ENCODE measurements at regions not wholly inside any gene's neighbourhood (a gene's known extent, or its start where the extent isn't known, plus 50 kb on each side); places are given as distances from the start of the nearest gene placed in this dataset.

DNA sequence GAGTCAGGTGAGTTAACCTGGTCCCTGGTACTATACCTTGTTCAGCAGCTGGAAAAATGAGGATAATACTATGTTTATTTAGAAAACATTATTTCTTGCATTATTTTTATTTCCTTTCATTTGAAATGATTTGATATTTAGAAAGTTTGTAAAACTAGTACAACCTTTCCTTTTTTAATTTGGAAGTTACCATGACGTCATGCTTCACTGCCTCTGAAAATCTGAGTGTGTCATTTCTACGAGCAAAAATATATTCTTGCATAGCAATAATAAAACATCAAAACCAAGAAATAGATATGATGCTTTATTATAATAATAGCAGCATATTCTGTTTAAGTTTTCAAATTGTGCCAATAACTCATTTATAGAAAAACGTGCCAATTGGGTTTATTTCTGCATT lies 1445.0 kb upstream of the RAG2 start:
- H3K27ac Mint-ChIP-seq, result no peak overlapping the region
- no peak for DNase-seq

DNA sequence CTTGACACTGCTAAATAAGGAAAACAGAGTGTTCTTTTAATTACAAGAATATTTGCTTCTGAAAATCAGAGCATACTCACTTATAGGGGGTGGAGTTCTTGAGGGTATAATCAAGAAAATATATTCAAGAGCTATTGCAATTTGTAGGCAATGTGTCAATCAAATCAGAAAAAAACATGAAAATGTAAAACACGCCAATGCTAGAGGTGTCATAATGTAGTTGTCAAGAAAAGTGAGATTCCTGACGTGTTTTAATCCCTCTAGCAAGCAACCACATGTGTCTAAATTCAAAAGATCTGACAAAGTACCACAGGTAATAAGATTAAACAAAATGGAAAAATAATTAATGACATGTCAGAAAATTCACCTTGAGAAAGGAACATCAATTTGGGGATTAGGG lies 1440.7 kb upstream of the RAG2 start:
- no peaks in the 10 kb centered on the region for H3K9me3 Mint-ChIP-seq
- Histone ChIP-seq H3K27me3 (ENCODE audit: control insufficient read depth, insufficient read depth, low read length, poor library complexity, severe bottlenecking) (no peaks in the 10 kb centered on the region), H3K4me1 (ENCODE audit: control insufficient read depth, insufficient read depth, low read length) (no peaks in the 10 kb centered on the region), H3K9me3 (ENCODE audit: control insufficient read depth, low read length) (no peaks in the 10 kb centered on the region), H3K4me3 (ENCODE audit: low read length) (no peak overlapping the region), H3K27ac (ENCODE audit: low read depth, low read length) (no peak overlapping the region), H3K36me3 (ENCODE audit: control insufficient read depth, insufficient read depth, low read length) (no peaks in the 10 kb centered on the region), H3K9ac (ENCODE audit: extremely low read depth, low read length, poor library complexity, severe bottlenecking) (no peak overlapping the region)
- no peak overlapping the region for H3K4me3 Mint-ChIP-seq
- no peaks in the 10 kb centered on the region for H3K4me1 Mint-ChIP-seq
- H3K27ac Mint-ChIP-seq, result no peak overlapping the region
- 80 to 89% methylated on average over 1 of the region's 2 CpGs for whole genome bisulfite sequencing, 2 experiments (ENCODE audit: insufficient coverage in 1 of 2, insufficient read length in 1 of 2)
- no peak for DNase-seq
- no peaks in the 10 kb centered on the region for H3K27me3 Mint-ChIP-seq (ENCODE audit: insufficient read depth)
- H3K36me3 Mint-ChIP-seq (ENCODE audit: low read depth), result no peaks in the 10 kb centered on the region
- TF ChIP-seq, protein P1, sequence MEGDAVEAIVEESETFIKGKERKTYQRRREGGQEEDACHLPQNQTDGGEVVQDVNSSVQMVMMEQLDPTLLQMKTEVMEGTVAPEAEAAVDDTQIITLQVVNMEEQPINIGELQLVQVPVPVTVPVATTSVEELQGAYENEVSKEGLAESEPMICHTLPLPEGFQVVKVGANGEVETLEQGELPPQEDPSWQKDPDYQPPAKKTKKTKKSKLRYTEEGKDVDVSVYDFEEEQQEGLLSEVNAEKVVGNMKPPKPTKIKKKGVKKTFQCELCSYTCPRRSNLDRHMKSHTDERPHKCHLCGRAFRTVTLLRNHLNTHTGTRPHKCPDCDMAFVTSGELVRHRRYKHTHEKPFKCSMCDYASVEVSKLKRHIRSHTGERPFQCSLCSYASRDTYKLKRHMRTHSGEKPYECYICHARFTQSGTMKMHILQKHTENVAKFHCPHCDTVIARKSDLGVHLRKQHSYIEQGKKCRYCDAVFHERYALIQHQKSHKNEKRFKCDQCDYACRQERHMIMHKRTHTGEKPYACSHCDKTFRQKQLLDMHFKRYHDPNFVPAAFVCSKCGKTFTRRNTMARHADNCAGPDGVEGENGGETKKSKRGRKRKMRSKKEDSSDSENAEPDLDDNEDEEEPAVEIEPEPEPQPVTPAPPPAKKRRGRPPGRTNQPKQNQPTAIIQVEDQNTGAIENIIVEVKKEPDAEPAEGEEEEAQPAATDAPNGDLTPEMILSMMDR (conservative IDR thresholded peaks at IDR 0.05), result no peak

More for the DNA sequence above, 1445.0 kb upstream of the RAG2 start:
- no peak overlapping the region for H3K4me3 Mint-ChIP-seq
- H3K36me3 Mint-ChIP-seq (ENCODE audit: low read depth), result no peaks in the 10 kb centered on the region
- no peaks in the 10 kb centered on the region for H3K4me1 ChIP-seq (ENCODE audit: control insufficient read depth, insufficient read depth, low read length)
- H3K9ac ChIP-seq (ENCODE audit: extremely low read depth, low read length, poor library complexity, severe bottlenecking), result no peak overlapping the region
- H3K27me3 ChIP-seq (ENCODE audit: control insufficient read depth, insufficient read depth, low read length, poor library complexity, severe bottlenecking), result no peaks in the 10 kb centered on the region
- WGBS, 2 experiments (ENCODE audit: insufficient coverage in 1 of 2, insufficient read length in 1 of 2), result 93% methylated on average over 3 of the region's 3 CpGs; no CpG with 5 or more reads in 1 of the 2 experiments
- H3K9me3 ChIP-seq (ENCODE audit: control insufficient read depth, low read length), result no peaks in the 10 kb centered on the region
- TF ChIP-seq, protein P1 (conservative IDR thresholded peaks at IDR 0.05), result no peak
- peaks cover 4% of the 10 kb centered on the region for H3K4me1 Mint-ChIP-seq
- no peak overlapping the region for H3K4me3 ChIP-seq (ENCODE audit: low read length)
- H3K36me3 ChIP-seq (ENCODE audit: control insufficient read depth, insufficient read depth, low read length), result no peaks in the 10 kb centered on the region
- H3K9me3 Mint-ChIP-seq, result no peaks in the 10 kb centered on the region
- no peak overlapping the region for H3K27ac ChIP-seq (ENCODE audit: low read depth, low read length)
- H3K27me3 Mint-ChIP-seq (ENCODE audit: insufficient read depth), result no peaks in the 10 kb centered on the region

DNA sequence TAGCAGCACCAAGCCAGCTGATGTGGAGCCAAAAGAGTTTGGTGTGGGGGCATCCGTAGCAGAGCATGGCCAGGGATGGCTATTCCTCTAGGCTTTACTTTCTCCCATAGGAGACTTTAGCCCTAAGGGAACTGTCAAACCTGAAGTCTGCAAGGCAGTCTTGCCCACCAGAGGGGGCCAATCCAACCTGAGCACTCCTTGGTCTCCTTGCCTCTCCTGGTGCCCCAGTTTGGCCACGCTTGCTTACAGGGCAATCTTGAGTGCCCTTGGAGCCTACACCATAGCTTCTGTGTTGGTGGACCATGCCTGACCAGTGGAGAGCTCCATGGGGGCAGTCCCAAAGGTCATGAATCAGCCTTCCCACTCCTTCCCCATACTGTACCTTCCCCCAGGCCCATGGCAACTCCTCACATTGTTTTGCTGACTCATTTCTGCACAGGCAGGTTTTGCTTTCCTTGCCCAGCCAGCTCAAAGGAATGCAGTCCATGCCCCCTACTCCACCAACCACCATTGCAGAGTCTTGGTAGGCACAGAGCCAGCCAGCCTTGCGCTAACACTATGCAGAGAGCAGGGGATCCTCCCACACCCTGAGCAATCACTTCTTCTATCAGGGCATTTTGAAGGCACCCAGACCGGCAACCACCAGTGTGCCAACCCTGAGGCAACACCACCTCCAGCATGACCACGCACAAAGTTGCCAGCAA lies 1421.2 kb upstream of the RAG2 start:
- Mint-ChIP-seq H3K9me3 (peaks cover 26% of the 10 kb centered on the region), H3K27me3 (ENCODE audit: insufficient read depth) (no peaks in the 10 kb centered on the region), H3K27ac (no peak overlapping the region), H3K4me3 (no peak overlapping the region), H3K4me1 (no peaks in the 10 kb centered on the region), H3K36me3 (ENCODE audit: low read depth) (peaks cover 4% of the 10 kb centered on the region)
- Histone ChIP-seq H3K36me3 (ENCODE audit: control insufficient read depth, insufficient read depth, low read length) (no peaks in the 10 kb centered on the region), H3K4me1 (ENCODE audit: control insufficient read depth, insufficient read depth, low read length) (no peaks in the 10 kb centered on the region), H3K9me3 (ENCODE audit: control insufficient read depth, low read length) (no peaks in the 10 kb centered on the region), H3K9ac (ENCODE audit: extremely low read depth, low read length, poor library complexity, severe bottlenecking) (no peak overlapping the region), H3K4me3 (ENCODE audit: low read length) (no peak overlapping the region), H3K27ac (ENCODE audit: low read depth, low read length) (no peak overlapping the region), H3K27me3 (ENCODE audit: control insufficient read depth, insufficient read depth, low read length, poor library complexity, severe bottlenecking) (no peaks in the 10 kb centered on the region)
- TF ChIP-seq, protein P1 (conservative IDR thresholded peaks at IDR 0.05), result peak; percentile 74
- WGBS, 2 experiments (ENCODE audit: insufficient coverage in 1 of 2, insufficient read length in 1 of 2), result 94 to 100% methylated on average over 3 to 5 of the region's 5 CpGs
- DNase-seq, result peak; percentile 79
